SW480 (cell line): ENCODE measurements at regions not wholly inside any gene's neighbourhood (a gene's known extent, or its start where the extent isn't known, plus 50 kb on each side); places are given as distances from the start of the nearest gene placed in this dataset.

ENCODE experiments used
- DNase-seq: peaks from one replicate; pipeline ENCODE4 v3.0.0-alpha.2; 2016; ENCODE audit warnings: low spot score

DNA sequence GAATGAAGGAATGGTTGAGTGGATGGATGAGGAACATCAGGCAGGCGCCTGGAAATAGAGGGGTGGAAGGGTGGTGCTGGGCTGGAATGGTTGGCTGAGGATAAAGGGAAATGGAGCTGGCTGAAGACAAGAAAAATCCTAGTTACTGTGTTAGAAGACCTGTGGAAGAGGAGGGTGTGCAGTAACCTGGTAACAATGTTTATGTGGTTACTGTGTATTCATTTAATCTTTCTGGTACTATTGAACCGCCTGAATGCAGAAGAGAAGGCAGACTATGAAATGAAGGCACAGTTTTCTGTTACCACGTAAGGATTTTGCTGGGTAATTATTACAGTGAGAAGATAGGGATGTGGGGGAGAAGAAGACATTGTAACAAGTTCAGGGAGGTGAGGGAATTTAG lies 110.3 kb upstream of the MGAT5 start:
- DNase-seq, result no peak

GRCh38 chr2:134144081-134144596 lies 109.7 kb upstream of the MGAT5 start:
- no peak for DNase-seq

GRCh38 chr2:134144651-134145050 lies 109.2 kb upstream of the MGAT5 start:
- no peak for DNase-seq

- DNase-seq, result no peak
Measured at GRCh38 chr2:134145519-134145918, 108.4 kb upstream of the MGAT5 start.

- DNase-seq, result no peak
Measured at GRCh38 chr2:134146161-134146560, 107.7 kb upstream of the MGAT5 start.

DNA sequence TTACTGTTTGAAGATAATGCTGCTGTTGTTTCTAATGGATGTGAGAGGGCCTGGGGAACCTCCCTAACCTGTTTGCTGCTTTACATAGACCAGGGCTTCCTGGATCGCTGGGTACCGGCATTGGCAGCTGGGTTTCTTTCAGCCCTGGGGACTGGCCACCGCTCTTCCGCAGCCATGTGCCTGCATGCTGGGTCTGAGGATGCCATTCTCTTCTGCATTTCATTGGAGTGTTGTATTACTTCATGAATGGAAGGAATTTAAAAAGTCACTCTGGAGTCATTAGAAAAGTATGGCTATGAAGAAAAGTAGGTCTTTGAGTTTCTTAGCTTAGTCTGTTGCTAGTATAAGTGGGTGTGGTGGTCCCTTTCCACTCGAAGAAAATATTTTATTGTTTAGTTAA lies 107.3 kb upstream of the MGAT5 start:
- no peak for DNase-seq

DNA sequence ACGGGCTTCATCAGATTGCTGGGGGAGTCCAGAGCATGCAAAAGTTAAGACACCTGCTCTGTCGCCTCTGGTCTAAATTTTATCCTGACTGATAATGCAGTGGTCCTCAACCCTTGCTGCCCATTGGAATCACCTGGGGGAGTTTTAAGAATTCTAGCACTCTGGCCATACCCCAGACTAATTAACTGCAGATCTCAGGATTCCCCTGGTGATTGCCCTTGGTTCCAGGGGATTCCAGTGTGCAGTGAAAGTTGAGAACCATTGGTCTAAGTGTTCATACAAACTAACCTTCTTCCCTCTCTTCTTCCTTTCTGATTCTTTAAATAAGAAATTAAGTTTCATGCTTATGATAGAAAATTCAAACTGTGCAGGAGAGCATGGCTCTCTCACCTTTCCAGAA lies 105.7 kb upstream of the MGAT5 start:
- no peak for DNase-seq

- DNase-seq, result no peak
Measured at GRCh38 chr2:134148843-134149472, 104.9 kb upstream of the MGAT5 start.

- DNase-seq, result no peak
Measured at GRCh38 chr2:134149904-134150303, 104.0 kb upstream of the MGAT5 start.

DNA sequence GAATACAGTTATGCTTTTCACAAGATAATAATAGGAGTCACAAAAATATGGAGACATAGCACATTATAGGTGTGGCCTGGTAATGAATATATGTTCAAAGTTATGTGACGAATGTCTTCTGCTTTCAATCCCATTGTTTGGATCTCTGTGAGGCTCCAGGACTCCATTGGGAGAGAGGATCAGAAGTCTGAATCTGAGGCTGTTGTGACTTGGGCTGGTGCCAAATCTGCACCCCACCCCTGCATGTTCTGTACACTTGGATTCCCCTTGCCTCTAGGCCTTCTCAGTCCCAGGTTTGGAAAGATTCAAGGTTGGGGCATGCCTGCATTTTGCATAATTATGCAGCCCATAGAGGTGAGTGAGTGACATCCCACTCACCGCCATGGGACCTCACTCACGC lies 103.1 kb upstream of the MGAT5 start:
- DNase-seq, result no peak

DNA sequence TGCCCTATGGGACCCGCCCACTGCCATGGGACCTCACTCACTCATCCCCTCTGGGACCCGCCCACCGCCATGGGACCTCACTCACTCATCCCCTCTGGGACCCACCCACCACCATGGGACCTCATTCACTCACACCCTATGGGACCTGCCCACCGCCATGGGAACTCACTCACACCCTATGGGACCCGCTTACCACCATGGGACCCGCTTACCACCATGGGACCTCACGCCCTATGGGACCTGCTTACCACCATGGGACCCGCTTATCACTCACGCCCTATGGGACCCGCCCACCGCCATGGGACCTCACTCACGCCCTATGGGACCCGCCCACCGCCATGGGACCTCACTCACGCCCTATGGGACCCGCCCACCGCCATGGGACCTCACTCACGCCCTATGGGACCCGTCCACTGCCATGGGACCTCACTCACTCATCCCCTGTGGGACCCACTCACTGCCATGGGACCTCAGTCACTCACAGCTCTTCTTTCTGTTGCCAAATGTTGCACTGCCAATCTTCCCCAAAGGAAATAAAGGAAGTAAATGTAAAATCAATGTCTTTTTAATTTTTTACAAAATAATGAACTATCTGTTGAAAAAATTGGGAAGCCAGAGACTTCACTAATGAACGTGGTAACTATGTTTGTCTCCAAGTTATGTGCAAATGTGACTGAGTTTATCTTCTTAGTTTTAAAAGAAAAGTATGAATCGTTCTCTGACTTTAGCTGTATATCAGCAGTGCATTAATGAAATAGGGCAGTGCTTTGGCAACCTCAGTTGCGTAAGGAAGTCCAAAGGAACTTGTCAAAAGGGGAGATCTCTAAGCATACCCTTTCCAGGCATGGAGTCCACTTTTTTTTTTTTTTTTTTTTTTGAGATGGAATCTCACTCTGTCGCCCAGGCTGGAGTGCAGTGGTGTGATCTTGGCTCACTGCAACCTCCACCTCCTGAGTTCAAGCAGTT lies 101.5 kb upstream of the MGAT5 start:
- DNase-seq, result no peak

DNA sequence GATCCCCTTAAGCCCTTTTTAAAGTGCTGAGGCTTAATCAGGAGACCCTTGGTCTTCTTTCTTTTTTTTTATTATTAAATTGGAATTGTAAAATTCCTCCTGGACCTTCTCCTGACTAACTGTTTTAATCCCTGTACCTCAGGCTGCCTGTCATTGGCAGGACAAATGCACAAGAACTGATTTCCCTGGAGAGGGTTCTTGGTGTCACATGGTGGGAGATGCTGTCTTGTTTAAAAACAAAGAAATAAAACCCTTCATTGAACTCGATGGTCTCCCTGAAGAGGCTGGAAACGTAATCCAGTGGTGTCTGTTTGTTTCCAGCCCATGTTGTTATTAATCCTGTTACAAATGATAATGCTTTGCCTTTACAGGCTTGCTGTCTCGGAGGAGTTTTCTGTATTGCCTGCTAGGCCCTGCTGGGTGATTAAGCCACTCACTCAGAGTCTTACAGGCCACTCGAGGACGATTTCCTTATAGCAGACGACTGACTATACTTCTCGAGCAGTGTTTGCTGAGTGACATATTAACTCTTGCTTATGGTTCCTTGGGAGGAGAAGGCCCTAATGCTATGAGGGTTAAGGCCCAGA lies 100.5 kb upstream of the MGAT5 start:
- no peak for DNase-seq

- no peak for DNase-seq
Measured at GRCh38 chr2:134154246-134154645, 99.6 kb upstream of the MGAT5 start.

DNA sequence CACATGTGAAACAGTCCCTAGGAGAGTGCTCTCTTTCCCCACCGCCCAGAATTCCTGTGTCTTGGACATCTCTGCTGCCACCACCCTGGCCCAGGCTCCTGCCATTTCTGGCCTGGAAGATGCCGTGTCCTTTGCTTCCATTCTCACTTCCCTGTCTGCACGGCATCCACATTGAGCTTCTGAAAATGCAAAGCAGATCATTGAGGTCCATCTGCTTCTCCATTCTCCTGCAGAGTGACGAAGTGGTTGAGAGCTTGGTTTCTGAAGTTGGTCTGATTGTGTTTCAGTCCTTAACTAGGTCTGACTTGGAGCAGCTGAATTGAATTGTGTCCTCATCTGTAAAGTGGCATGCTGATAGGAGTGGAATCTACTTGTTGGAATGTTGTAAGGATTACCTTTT lies 98.7 kb upstream of the MGAT5 start:
- DNase-seq, result no peak

GRCh38 chr2:134158295-134158694 lies 95.6 kb upstream of the MGAT5 start:
- DNase-seq, result no peak

GRCh38 chr2:134161170-134161547 lies 92.7 kb upstream of the MGAT5 start:
- DNase-seq, result no peak

DNA sequence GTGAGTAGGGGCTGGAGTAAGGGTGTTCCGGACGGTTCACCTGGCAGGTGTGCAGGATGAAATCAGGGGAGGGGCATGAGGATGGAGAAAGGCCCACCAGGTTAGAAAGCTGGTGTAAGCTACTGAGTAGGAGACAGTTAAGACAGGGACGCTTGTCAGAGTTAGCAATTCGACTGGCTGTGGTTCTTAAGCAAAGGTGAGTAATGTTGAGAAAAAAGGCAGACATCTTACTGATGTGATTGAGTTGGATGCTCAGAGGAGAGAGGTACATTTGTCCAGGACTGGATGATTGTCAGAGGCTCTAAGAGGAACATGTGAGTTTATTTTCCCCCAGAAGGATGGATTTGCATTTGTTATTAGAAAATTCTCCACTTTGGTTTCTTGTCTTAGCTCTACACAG lies 90.5 kb upstream of the MGAT5 start:
- no peak for DNase-seq

DNA sequence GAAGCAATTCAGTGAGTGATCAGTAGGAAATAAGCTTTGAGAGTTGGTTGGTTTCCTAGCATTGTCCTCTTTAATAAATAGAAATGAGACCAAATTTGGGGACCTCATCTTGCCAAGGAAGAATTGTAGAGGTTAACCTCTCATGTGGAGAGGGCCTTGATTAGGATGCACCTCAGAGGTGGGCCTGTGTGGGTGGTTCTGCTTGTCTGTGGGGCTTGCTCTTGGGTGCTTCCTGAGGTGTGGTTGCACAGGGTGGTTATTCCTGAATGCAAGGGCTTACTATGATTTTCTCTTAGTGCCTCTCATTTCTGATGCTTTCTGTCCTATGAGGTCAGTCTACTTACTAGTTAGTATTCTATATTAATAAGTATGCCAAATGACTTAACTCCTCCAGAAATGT lies 89.6 kb upstream of the MGAT5 start:
- no peak for DNase-seq

- peak; percentile 48 for DNase-seq
Measured at GRCh38 chr2:134167015-134167414, 86.9 kb upstream of the MGAT5 start.

DNA sequence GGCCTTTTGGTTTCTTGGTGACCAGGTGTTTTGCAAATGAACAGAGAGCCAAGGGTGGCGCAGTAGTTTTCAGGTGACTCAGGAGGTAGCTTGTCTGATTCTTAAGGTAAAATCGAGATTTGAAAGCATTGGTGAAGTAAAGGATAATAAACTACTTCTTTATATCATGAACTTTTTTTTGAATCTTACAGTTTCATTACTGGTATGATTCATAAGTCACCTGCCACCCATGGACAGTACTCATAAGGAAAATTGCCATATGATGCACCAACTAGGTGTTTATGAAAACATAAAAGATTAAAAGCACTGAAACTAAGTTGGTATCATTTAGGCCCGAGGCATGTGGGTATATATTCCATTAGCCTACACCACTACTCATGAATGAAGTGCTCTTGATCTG lies 84.1 kb upstream of the MGAT5 start:
- no peak for DNase-seq

DNA sequence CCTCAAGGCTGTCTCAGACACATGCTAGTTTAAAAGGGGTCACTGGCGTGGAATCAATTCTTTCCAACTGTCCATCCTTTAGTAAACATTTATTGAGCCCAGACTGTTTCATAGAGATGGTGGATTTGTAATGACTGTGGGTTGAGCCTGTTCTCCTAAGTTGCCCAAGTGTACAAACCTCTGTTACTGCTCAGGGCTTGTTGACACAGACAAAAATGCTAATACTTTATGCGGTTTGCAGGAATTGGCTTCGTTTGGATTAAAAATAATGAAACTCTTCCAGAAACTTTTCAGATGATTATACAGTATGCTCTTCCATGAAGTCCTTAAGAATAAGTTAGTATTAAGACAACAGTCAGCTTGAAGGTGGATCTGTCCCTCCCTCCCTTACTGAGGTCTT lies 83.6 kb upstream of the MGAT5 start:
- DNase-seq, result no peak

GRCh38 chr2:134170700-134171099 lies 83.2 kb upstream of the MGAT5 start:
- no peak for DNase-seq
